SK-N-SH treated with all-trans-retinoic acid at 6 μM for 48 hours (cell line): ENCODE measurements at regions not wholly inside any gene's neighbourhood (a gene's known extent, or its start where the extent isn't known, plus 50 kb on each side); places are given as distances from the start of the nearest gene placed in this dataset.

ENCODE experiments used
- ATAC-seq: fragments of 200-7000 bp; cut with Tn5 transposase; 3 replicates; pipeline ENCODE4 v1.9.1; 2020; ENCODE audit warnings: mild to moderate bottlenecking, moderate library complexity
- ARNTL ChIP-seq: fragments of 450-650 bp; formaldehyde crosslinking; IDR thresholded peaks from 2 replicates; pipeline ENCODE4 v1.5.0; 2020; ENCODE audit warnings: low read depth, mild to moderate bottlenecking, moderate library complexity, borderline replicate concordance
- CREB5 ChIP-seq: fragments of 250-450 bp; sonication (Bioruptor Pico); IDR thresholded peaks from 2 replicates; pipeline ENCODE4 v1.5.1; 2020; ENCODE audit warnings: low read depth, mild to moderate bottlenecking, moderate library complexity
- CSDC2 ChIP-seq: fragments of 250-450 bp; sonication (Bioruptor Pico); IDR thresholded peaks from 2 replicates; pipeline ENCODE4 v1.5.0; 2020; ENCODE audit warnings: mild to moderate bottlenecking, moderate library complexity
- CSRNP3 ChIP-seq: fragments of 250-450 bp; sonication (Bioruptor Pico); IDR thresholded peaks from 2 replicates; pipeline ENCODE4 v1.5.1; 2021; ENCODE audit warnings: mild to moderate bottlenecking, moderate library complexity
- ESRRG ChIP-seq: fragments of 250-450 bp; sonication (Bioruptor Pico); IDR thresholded peaks from 2 replicates; pipeline ENCODE4 v1.6.1; 2021; ENCODE audit warnings: mild to moderate bottlenecking
- GLIS3 ChIP-seq: fragments of 250-450 bp; sonication (Bioruptor Pico); IDR thresholded peaks from 2 replicates; pipeline ENCODE4 v1.5.0; 2020; ENCODE audit warnings: mild to moderate bottlenecking, moderate library complexity
- POU6F1 ChIP-seq: fragments of 250-450 bp; sonication (Bioruptor Pico); IDR thresholded peaks from 2 replicates; pipeline ENCODE4 v1.8.0; 2021; ENCODE audit warnings: low read depth, mild to moderate bottlenecking, moderate library complexity, borderline replicate concordance
- PPARA ChIP-seq: fragments of 250-450 bp; sonication (Bioruptor Pico); IDR thresholded peaks from 2 replicates; pipeline ENCODE4 v1.5.0; 2020; ENCODE audit warnings: mild to moderate bottlenecking, borderline replicate concordance
- RARB ChIP-seq: fragments of 250-450 bp; sonication (Bioruptor Pico); IDR thresholded peaks from 2 replicates; pipeline ENCODE4 v1.8.0; 2021; ENCODE audit warnings: mild to moderate bottlenecking, moderate library complexity
- TCF4 ChIP-seq: fragments of 250-450 bp; sonication (Bioruptor Pico); IDR thresholded peaks from 2 replicates; pipeline ENCODE4 v1.8.0; 2021; ENCODE audit warnings: mild to moderate bottlenecking, moderate library complexity, borderline replicate concordance
- TOX ChIP-seq: fragments of 250-450 bp; sonication (Bioruptor Pico); IDR thresholded peaks from 2 replicates; pipeline ENCODE4 v1.8.0; 2021; ENCODE audit warnings: mild to moderate bottlenecking, moderate library complexity, borderline replicate concordance
- TSHZ2 ChIP-seq: fragments of 250-450 bp; sonication (Bioruptor Pico); IDR thresholded peaks from 2 replicates; pipeline ENCODE4 v1.5.0; 2020; ENCODE audit warnings: mild to moderate bottlenecking, moderate library complexity
- ZFP30 ChIP-seq: fragments of 450-650 bp; formaldehyde crosslinking; IDR thresholded peaks from 2 replicates; pipeline ENCODE4 v1.5.0; 2022; ENCODE audit warnings: mild to moderate bottlenecking, moderate library complexity
- ZNF565 ChIP-seq: fragments of 450-650 bp; formaldehyde crosslinking; conservative IDR thresholded peaks from 2 replicates; pipeline ENCODE4 v1.5.0; 2020; ENCODE audit warnings: low read depth, mild to moderate bottlenecking, moderate library complexity
- ZNF70 ChIP-seq: fragments of 450-650 bp; formaldehyde crosslinking; IDR thresholded peaks from 2 replicates; pipeline ENCODE4 v1.5.0; 2020; ENCODE audit warnings: mild to moderate bottlenecking, moderate library complexity
- ZNF8 ChIP-seq: fragments of 450-650 bp; formaldehyde crosslinking; IDR thresholded peaks from 2 replicates; pipeline ENCODE4 v1.5.0; 2020; ENCODE audit warnings: mild to moderate bottlenecking, moderate library complexity

- no peak for TF ChIP-seq CREB5 (CRISPR knock-in tag)
- TF ChIP-seq, all 23 proteins: peak for 0
These were observed 199.2 kb upstream of the C11orf87 start (continued) for GRCh38 chr11:109222761-109223160.

GRCh38 chr11:109223451-109223850, 198.5 kb upstream of the C11orf87 start:
- no peak for ATAC-seq
- no peak for TF ChIP-seq PPARA (CRISPR knock-in tag)
- no peak for TF ChIP-seq ZNF70
- no peak for TF ChIP-seq CREB5 (CRISPR knock-in tag)
- TF ChIP-seq TSHZ2 (CRISPR knock-in tag), result no peak
- TF ChIP-seq ZNF565, result no peak
- no peak for TF ChIP-seq ZNF8 (CRISPR knock-in tag)
- TF ChIP-seq TCF4, result no peak

- no peak for TF ChIP-seq CSDC2 (CRISPR knock-in tag)
- no peak for TF ChIP-seq ARNTL
- TF ChIP-seq ESRRG, result no peak
- no peak for TF ChIP-seq CSRNP3 (CRISPR knock-in tag)
- no peak for TF ChIP-seq TOX (CRISPR knock-in tag)
- ATAC-seq, result no peak
These were observed 192.3 kb upstream of the C11orf87 start for GRCh38 chr11:109229682-109230081.

- TF ChIP-seq ZNF8 (CRISPR knock-in tag), result no peak
- no peak for TF ChIP-seq CREB5 (CRISPR knock-in tag)
- TF ChIP-seq CSRNP3 (CRISPR knock-in tag), result no peak
- TF ChIP-seq ARNTL, result no peak
- TF ChIP-seq RARB (CRISPR knock-in tag), result no peak
- TF ChIP-seq ZFP30 (CRISPR knock-in tag), result no peak
- ATAC-seq, result no peak
These were observed 185.8 kb upstream of the C11orf87 start for GRCh38 chr11:109236188-109236587.

GRCh38 chr11:109236696-109237095, 185.3 kb upstream of the C11orf87 start:
- no peak for ATAC-seq
- TF ChIP-seq PPARA (CRISPR knock-in tag) (no peak), CREB5 (CRISPR knock-in tag) (no peak), GLIS3 (CRISPR knock-in tag) (no peak), POU6F1 (CRISPR knock-in tag) (no peak), CSRNP3 (CRISPR knock-in tag) (no peak)
